ENCODE measurements at regions not wholly inside any gene's neighbourhood (a gene's known extent, or its start where the extent isn't known, plus 50 kb on each side); places are given as distances from the start of the nearest gene placed in this dataset.

DNA sequence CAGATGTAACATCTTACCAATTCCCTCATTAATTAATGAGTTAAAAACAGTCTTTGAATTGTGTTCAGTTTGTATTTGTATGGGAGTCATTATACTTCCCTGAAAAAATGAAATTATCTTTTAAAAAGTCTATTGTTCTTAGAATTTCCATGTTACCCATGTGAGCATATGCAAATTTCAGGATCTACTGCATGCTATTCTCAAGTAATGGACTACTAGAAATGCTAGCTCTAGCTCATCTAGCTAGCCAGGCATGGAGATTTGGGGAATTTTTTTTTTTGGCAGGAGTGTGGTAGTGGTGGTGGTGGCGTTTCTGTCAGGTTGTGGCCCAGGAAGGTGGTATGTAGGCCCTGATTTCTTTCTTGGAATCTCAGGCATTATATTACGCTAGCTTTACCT lies 218.4 kb downstream of the AEBP2 start:
- TF ChIP-seq EGR1 (IDR thresholded peaks at IDR 0.05; ENCODE audit: low read depth in 2 of 2) (no peak), SP1 (IDR thresholded peaks at IDR 0.05) (no peak), JUND (IDR thresholded peaks at IDR 0.05) (no peak), RAD21 (IDR thresholded peaks at IDR 0.05) (no peak), YY1 (IDR thresholded peaks at IDR 0.05) (no peak), TAF1 (conservative IDR thresholded peaks at IDR 0.05) (no peak), NR2F2 (IDR thresholded peaks at IDR 0.05) (no peak), FOXA1 (IDR thresholded peaks at IDR 0.05) (no peak)
- TF ChIP-seq, protein P1, sequence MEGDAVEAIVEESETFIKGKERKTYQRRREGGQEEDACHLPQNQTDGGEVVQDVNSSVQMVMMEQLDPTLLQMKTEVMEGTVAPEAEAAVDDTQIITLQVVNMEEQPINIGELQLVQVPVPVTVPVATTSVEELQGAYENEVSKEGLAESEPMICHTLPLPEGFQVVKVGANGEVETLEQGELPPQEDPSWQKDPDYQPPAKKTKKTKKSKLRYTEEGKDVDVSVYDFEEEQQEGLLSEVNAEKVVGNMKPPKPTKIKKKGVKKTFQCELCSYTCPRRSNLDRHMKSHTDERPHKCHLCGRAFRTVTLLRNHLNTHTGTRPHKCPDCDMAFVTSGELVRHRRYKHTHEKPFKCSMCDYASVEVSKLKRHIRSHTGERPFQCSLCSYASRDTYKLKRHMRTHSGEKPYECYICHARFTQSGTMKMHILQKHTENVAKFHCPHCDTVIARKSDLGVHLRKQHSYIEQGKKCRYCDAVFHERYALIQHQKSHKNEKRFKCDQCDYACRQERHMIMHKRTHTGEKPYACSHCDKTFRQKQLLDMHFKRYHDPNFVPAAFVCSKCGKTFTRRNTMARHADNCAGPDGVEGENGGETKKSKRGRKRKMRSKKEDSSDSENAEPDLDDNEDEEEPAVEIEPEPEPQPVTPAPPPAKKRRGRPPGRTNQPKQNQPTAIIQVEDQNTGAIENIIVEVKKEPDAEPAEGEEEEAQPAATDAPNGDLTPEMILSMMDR (IDR thresholded peaks at IDR 0.05; ENCODE audit: low read depth, low read length, missing input control) = no peak
- TF ChIP-seq, protein P2, sequence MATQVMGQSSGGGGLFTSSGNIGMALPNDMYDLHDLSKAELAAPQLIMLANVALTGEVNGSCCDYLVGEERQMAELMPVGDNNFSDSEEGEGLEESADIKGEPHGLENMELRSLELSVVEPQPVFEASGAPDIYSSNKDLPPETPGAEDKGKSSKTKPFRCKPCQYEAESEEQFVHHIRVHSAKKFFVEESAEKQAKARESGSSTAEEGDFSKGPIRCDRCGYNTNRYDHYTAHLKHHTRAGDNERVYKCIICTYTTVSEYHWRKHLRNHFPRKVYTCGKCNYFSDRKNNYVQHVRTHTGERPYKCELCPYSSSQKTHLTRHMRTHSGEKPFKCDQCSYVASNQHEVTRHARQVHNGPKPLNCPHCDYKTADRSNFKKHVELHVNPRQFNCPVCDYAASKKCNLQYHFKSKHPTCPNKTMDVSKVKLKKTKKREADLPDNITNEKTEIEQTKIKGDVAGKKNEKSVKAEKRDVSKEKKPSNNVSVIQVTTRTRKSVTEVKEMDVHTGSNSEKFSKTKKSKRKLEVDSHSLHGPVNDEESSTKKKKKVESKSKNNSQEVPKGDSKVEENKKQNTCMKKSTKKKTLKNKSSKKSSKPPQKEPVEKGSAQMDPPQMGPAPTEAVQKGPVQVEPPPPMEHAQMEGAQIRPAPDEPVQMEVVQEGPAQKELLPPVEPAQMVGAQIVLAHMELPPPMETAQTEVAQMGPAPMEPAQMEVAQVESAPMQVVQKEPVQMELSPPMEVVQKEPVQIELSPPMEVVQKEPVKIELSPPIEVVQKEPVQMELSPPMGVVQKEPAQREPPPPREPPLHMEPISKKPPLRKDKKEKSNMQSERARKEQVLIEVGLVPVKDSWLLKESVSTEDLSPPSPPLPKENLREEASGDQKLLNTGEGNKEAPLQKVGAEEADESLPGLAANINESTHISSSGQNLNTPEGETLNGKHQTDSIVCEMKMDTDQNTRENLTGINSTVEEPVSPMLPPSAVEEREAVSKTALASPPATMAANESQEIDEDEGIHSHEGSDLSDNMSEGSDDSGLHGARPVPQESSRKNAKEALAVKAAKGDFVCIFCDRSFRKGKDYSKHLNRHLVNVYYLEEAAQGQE (IDR thresholded peaks at IDR 0.05) = no peak
- TF ChIP-seq, protein P3, sequence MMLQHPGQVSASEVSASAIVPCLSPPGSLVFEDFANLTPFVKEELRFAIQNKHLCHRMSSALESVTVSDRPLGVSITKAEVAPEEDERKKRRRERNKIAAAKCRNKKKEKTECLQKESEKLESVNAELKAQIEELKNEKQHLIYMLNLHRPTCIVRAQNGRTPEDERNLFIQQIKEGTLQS (IDR thresholded peaks at IDR 0.05) = no peak
- TF ChIP-seq, protein P4, sequence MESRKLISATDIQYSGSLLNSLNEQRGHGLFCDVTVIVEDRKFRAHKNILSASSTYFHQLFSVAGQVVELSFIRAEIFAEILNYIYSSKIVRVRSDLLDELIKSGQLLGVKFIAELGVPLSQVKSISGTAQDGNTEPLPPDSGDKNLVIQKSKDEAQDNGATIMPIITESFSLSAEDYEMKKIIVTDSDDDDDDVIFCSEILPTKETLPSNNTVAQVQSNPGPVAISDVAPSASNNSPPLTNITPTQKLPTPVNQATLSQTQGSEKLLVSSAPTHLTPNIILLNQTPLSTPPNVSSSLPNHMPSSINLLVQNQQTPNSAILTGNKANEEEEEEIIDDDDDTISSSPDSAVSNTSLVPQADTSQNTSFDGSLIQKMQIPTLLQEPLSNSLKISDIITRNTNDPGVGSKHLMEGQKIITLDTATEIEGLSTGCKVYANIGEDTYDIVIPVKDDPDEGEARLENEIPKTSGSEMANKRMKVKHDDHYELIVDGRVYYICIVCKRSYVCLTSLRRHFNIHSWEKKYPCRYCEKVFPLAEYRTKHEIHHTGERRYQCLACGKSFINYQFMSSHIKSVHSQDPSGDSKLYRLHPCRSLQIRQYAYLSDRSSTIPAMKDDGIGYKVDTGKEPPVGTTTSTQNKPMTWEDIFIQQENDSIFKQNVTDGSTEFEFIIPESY (IDR thresholded peaks at IDR 0.05) = no peak
- TF ChIP-seq, protein P5, sequence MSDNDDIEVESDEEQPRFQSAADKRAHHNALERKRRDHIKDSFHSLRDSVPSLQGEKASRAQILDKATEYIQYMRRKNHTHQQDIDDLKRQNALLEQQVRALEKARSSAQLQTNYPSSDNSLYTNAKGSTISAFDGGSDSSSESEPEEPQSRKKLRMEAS (IDR thresholded peaks at IDR 0.05) = no peak
